ENCODE measurements at regions not wholly inside any gene's neighbourhood (a gene's known extent, or its start where the extent isn't known, plus 50 kb on each side); places are given as distances from the start of the nearest gene placed in this dataset.

DNA sequence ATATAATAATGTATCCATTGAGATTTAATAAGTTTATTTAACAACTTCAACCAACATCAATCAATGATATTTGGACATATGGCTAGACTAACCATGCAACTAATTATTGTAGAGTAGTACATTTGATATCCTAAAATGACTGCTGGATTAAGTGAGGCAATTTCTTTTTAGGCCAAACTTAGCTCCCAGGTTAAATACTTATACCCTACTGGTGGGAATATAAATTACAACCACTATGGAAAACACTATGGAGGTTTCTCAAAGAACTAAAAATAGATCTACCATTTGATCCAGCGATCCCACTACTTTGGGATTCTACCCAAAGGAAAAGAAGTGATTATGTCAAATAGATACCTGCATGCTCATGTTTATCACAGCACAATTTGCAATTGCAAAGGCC, 345.8 kb downstream of the RBM26 start:
- DNase-seq (no peak), ATAC-seq (no peak)
- WGBS (ENCODE audit: insufficient coverage, low coverage, low lambda C conversion rate, missing lambda C conversion rate) = 91% methylated on average over 1 of the region's 1 CpG
- Histone ChIP-seq H3K4me1 (no peaks in the 10 kb centered on the region), H3K27ac (no peak overlapping the region), H3K36me3 (no peaks in the 10 kb centered on the region), H3K9me3 (no peaks in the 10 kb centered on the region), H3K4me3 (no peak overlapping the region), H3K27me3 (no peaks in the 10 kb centered on the region)
- intact Hi-C loops (cut with DNase I) = no loop called here
- no peak for TF ChIP-seq POLR2A (IDR thresholded peaks at IDR 0.05)
- TF ChIP-seq, protein P1, sequence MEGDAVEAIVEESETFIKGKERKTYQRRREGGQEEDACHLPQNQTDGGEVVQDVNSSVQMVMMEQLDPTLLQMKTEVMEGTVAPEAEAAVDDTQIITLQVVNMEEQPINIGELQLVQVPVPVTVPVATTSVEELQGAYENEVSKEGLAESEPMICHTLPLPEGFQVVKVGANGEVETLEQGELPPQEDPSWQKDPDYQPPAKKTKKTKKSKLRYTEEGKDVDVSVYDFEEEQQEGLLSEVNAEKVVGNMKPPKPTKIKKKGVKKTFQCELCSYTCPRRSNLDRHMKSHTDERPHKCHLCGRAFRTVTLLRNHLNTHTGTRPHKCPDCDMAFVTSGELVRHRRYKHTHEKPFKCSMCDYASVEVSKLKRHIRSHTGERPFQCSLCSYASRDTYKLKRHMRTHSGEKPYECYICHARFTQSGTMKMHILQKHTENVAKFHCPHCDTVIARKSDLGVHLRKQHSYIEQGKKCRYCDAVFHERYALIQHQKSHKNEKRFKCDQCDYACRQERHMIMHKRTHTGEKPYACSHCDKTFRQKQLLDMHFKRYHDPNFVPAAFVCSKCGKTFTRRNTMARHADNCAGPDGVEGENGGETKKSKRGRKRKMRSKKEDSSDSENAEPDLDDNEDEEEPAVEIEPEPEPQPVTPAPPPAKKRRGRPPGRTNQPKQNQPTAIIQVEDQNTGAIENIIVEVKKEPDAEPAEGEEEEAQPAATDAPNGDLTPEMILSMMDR (IDR thresholded peaks at IDR 0.05) = no peak

DNA sequence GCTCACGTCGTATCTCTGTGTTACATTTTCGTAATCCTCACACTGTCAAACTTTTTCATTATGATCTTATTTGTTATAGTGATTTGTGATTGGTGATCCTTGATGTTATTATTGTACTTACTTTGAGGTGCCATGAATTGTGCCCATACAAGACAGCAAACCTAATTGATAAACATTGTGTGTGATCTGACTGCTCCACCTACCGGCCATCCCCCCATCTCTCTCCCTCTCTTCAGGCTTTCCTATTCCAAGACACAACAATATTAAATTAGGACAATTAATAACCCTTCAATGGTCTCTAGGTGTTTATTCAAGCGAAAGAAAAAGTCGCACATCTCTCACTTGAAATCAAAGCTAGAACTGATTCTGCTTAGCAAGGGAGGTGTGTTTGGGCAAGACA, 349.3 kb downstream of the RBM26 start:
- H3K4me1 ChIP-seq = no peaks in the 10 kb centered on the region
- no peak for DNase-seq
- no peak overlapping the region for H3K4me3 ChIP-seq
- H3K9me3 ChIP-seq = no peaks in the 10 kb centered on the region
- H3K27me3 ChIP-seq = no peaks in the 10 kb centered on the region
- WGBS (ENCODE audit: insufficient coverage, low coverage, low lambda C conversion rate, missing lambda C conversion rate) = 78% methylated on average over 6 of the region's 6 CpGs
- H3K36me3 ChIP-seq = no peaks in the 10 kb centered on the region
- no peak overlapping the region for H3K27ac ChIP-seq
- ATAC-seq = no peak
- intact Hi-C loops (cut with DNase I) = no loop called here
- TF ChIP-seq POLR2A (IDR thresholded peaks at IDR 0.05) = no peak
- TF ChIP-seq, protein P1 (IDR thresholded peaks at IDR 0.05) = no peak

DNA sequence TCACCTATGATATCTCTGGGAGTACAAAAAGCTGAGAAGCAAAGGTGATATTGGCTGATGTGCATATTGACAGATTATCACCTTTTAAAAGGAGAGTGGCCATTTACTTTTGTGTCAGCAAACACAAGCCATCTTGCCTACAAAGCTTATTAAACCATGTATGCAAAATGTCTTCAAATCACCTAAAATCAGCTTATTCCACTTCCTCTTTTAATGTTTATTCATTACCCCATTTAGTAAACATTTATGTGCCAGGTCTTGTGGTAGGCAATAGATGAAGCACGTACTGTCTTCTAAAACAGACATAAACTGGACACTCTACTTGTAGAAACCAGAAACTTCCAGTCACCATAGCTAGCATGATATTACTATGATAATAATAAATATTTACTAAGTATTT, 354.6 kb downstream of the RBM26 start:
- Histone ChIP-seq H3K36me3 (no peaks in the 10 kb centered on the region), H3K4me3 (no peak overlapping the region), H3K4me1 (no peaks in the 10 kb centered on the region), H3K27ac (no peak overlapping the region), H3K9me3 (no peaks in the 10 kb centered on the region), H3K27me3 (no peaks in the 10 kb centered on the region)
- intact Hi-C loops (cut with DNase I) = no loop called here
- 50% methylated on average over 1 of the region's 1 CpG for WGBS (ENCODE audit: insufficient coverage, low coverage, low lambda C conversion rate, missing lambda C conversion rate)
- no peak for ATAC-seq
- no peak for TF ChIP-seq POLR2A (IDR thresholded peaks at IDR 0.05)
- TF ChIP-seq, protein P1 (IDR thresholded peaks at IDR 0.05) = no peak
- no peak for DNase-seq

DNA sequence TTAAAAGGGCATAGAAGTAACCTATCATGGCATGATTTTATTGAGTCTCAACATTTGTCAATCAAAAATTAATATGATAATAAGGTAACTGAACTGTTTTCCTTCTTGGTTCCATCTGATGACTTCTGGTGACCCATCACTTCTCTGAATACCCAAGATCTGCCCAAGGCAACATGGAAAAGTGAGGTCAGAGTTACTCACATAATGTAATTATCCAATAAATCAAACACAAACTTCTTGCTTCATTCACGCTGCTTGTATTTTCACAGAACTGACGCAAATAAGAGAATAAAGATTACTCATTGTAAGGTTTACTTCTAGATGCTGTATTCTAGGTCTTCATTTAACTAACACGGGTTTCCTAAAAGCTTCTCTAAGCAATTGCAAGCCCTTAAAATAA, 361.6 kb downstream of the RBM26 start:
- 53% methylated on average over 3 of the region's 3 CpGs for WGBS (ENCODE audit: insufficient coverage, low coverage, low lambda C conversion rate, missing lambda C conversion rate)
- ATAC-seq = no peak

More for the DNA sequence above, 361.6 kb downstream of the RBM26 start:
- Histone ChIP-seq H3K4me1 (no peaks in the 10 kb centered on the region), H3K9me3 (no peaks in the 10 kb centered on the region), H3K36me3 (no peaks in the 10 kb centered on the region), H3K27me3 (no peaks in the 10 kb centered on the region), H3K4me3 (no peak overlapping the region), H3K27ac (no peak overlapping the region)
- no peak for DNase-seq
- intact Hi-C loops (cut with DNase I) = no loop called here
- TF ChIP-seq, protein P1 (IDR thresholded peaks at IDR 0.05) = no peak
- no peak for TF ChIP-seq POLR2A (IDR thresholded peaks at IDR 0.05)
